ENCODE measurements at regions not wholly inside any gene's neighbourhood (a gene's known extent, or its start where the extent isn't known, plus 50 kb on each side); places are given as distances from the start of the nearest gene placed in this dataset.
"Not testable (repeated sequence)": the region's sequence is repeated elsewhere in the genome, so short reads cannot be mapped to it uniquely, and the experiment has no call there.

- H3K27me3 ChIP-seq (ENCODE audit: control insufficient read depth, insufficient read depth, low read length): no peaks in the 10 kb centered on the region
- no peak for TF ChIP-seq CTCF (IDR thresholded peaks at IDR 0.05; ENCODE audit: insufficient read depth, low read depth, low read length)
- POLR2A ChIA-PET: no interaction called here
- DNase-seq (ENCODE audit: low read depth): no peak
- CTCF ChIA-PET: no interaction called here
- H3K36me3 ChIP-seq (ENCODE audit: control insufficient read depth, insufficient read depth, low read length): no peaks in the 10 kb centered on the region
- no peak overlapping the region for H3K4me3 ChIP-seq (ENCODE audit: low read depth, low read length)
Observed at GRCh38 chr4:183814461-183814860, 90.6 kb upstream of the STOX2 start.

- H3K36me3 ChIP-seq (ENCODE audit: control insufficient read depth, insufficient read depth, low read length): no peaks in the 10 kb centered on the region
- no peak for TF ChIP-seq CTCF (IDR thresholded peaks at IDR 0.05; ENCODE audit: insufficient read depth, low read depth, low read length)
- H3K27me3 ChIP-seq (ENCODE audit: control insufficient read depth, insufficient read depth, low read length): no peaks in the 10 kb centered on the region
- H3K4me3 ChIP-seq (ENCODE audit: low read depth, low read length): no peak overlapping the region
- POLR2A ChIA-PET: no interaction called here
- CTCF ChIA-PET: no interaction called here
- DNase-seq (ENCODE audit: low read depth): no peak
Observed at GRCh38 chr4:183816077-183816476, 89.0 kb upstream of the STOX2 start.

- H3K36me3 ChIP-seq (ENCODE audit: control insufficient read depth, insufficient read depth, low read length): no peaks in the 10 kb centered on the region
- H3K27me3 ChIP-seq (ENCODE audit: control insufficient read depth, insufficient read depth, low read length): no peaks in the 10 kb centered on the region
- no peak overlapping the region for H3K4me3 ChIP-seq (ENCODE audit: low read depth, low read length)
- CTCF ChIA-PET: interaction anchor here (0.7 kb wide), 1 partner anchor 51 kb away, joined by 3 read pairs; no protein-coding TSS in a partner anchor
- TF ChIP-seq CTCF (IDR thresholded peaks at IDR 0.05; ENCODE audit: insufficient read depth, low read depth, low read length): no peak
- no peak for DNase-seq (ENCODE audit: low read depth)
- POLR2A ChIA-PET: no interaction called here
Observed at GRCh38 chr4:183816882-183817509, 88.1 kb upstream of the STOX2 start.

- H3K36me3 ChIP-seq (ENCODE audit: control insufficient read depth, insufficient read depth, low read length); DNase-seq (ENCODE audit: low read depth); POLR2A ChIA-PET; H3K4me3 ChIP-seq (ENCODE audit: low read depth, low read length); CTCF ChIA-PET; H3K27me3 ChIP-seq (ENCODE audit: control insufficient read depth, insufficient read depth, low read length): not testable (repeated sequence)
Observed at GRCh38 chr4:183818591-183818990, 86.5 kb upstream of the STOX2 start.

- CTCF ChIA-PET: no interaction called here
- no peak for TF ChIP-seq CTCF (IDR thresholded peaks at IDR 0.05; ENCODE audit: insufficient read depth, low read depth, low read length)
- no peak for DNase-seq (ENCODE audit: low read depth)
- Histone ChIP-seq H3K4me3 (ENCODE audit: low read depth, low read length) (no peak overlapping the region), H3K27me3 (ENCODE audit: control insufficient read depth, insufficient read depth, low read length) (no peaks in the 10 kb centered on the region), H3K36me3 (ENCODE audit: control insufficient read depth, insufficient read depth, low read length) (no peaks in the 10 kb centered on the region)
- POLR2A ChIA-PET: no interaction called here
Observed at GRCh38 chr4:183821076-183821853, 83.8 kb upstream of the STOX2 start.

Measured in BJ (cell line).